ENCODE measurements at regions not wholly inside any gene's neighbourhood (a gene's known extent, or its start where the extent isn't known, plus 50 kb on each side); places are given as distances from the start of the nearest gene placed in this dataset.
A peak's percentile ranks its signal among the peaks of the same experiment; 100 is the strongest.

DNA sequence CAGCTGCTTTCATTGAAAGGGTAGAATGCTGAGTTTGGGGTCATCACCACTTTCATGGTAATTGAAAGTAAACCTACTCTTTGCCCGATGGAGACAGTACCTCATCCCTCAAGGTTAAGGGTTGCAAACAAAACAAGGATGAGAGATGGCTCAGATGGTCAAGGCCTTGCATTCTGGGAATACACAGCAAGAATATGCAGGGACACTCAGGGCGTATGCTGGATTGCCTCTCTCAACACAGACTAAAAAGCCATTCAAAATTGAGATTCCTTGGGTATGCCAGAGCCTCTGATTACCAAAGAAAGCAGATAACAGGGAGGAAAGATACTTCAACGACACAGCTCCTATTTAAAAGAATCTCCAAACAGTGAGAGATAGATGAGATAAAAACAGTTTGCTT, 310.4 kb downstream of the ARAP2 start:
- Mint-ChIP-seq H3K9me3 (ENCODE audit: unreplicated experiment) (no peaks in the 10 kb centered on the region), H3K27me3 (ENCODE audit: unreplicated experiment) (no peaks in the 10 kb centered on the region), H3K27ac (ENCODE audit: unreplicated experiment) (no peak overlapping the region), H3K36me3 (ENCODE audit: low read depth, unreplicated experiment) (no peaks in the 10 kb centered on the region), H3K4me1 (ENCODE audit: unreplicated experiment) (peaks cover 20% of the 10 kb centered on the region), H3K4me3 (ENCODE audit: unreplicated experiment) (no peak overlapping the region)
- DNase-seq (ENCODE audit: low spot score) = no peak
- TF ChIP-seq, protein P1, sequence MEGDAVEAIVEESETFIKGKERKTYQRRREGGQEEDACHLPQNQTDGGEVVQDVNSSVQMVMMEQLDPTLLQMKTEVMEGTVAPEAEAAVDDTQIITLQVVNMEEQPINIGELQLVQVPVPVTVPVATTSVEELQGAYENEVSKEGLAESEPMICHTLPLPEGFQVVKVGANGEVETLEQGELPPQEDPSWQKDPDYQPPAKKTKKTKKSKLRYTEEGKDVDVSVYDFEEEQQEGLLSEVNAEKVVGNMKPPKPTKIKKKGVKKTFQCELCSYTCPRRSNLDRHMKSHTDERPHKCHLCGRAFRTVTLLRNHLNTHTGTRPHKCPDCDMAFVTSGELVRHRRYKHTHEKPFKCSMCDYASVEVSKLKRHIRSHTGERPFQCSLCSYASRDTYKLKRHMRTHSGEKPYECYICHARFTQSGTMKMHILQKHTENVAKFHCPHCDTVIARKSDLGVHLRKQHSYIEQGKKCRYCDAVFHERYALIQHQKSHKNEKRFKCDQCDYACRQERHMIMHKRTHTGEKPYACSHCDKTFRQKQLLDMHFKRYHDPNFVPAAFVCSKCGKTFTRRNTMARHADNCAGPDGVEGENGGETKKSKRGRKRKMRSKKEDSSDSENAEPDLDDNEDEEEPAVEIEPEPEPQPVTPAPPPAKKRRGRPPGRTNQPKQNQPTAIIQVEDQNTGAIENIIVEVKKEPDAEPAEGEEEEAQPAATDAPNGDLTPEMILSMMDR (IDR thresholded peaks at IDR 0.05; ENCODE audit: unreplicated experiment) = no peak

DNA sequence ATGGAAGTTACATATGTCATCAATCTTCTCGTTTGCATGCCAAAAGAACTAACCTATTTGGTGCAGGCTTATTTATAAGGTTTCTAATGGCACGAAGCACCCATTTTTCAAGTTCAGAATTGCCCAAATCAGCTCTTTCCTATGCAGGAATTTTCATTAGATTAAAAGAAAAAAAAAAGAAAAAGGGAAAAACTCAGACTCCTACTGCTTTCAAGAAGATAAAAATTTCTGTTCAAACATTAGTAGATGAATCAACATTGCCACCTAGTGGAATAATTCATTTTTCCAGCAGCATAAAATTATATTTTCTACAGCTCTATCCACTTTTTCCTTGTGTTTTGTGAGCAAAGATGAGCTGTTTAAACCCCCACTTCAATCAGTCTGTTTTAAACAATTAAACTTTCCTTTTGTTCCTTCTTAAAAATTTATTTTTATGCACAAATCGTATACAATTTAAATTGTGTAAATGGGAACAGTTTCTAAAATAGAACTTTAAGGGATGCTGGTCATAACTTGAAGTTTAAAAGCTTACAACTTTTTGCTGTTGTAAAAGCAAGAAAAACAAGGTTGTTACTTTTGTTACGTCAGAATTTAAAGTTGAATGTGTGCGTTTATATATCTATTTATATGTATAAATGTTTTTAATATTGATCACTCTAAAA, 309.9 kb downstream of the ARAP2 start:
- no peaks in the 10 kb centered on the region for H3K9me3 Mint-ChIP-seq (ENCODE audit: unreplicated experiment)
- TF ChIP-seq, protein P1 (IDR thresholded peaks at IDR 0.05; ENCODE audit: unreplicated experiment) = peak; percentile 81
- peaks cover 18% of the 10 kb centered on the region for H3K4me1 Mint-ChIP-seq (ENCODE audit: unreplicated experiment)
- H3K27ac Mint-ChIP-seq (ENCODE audit: unreplicated experiment) = no peak overlapping the region
- H3K27me3 Mint-ChIP-seq (ENCODE audit: unreplicated experiment) = no peaks in the 10 kb centered on the region
- H3K4me3 Mint-ChIP-seq (ENCODE audit: unreplicated experiment) = no peak overlapping the region
- H3K36me3 Mint-ChIP-seq (ENCODE audit: low read depth, unreplicated experiment) = no peaks in the 10 kb centered on the region
- DNase-seq (ENCODE audit: low spot score) = no peak

GRCh38 chr4:35938936-35939335, 305.4 kb downstream of the ARAP2 start:
- H3K4me3 Mint-ChIP-seq (ENCODE audit: unreplicated experiment) = no peak overlapping the region

GRCh38 chr4:35939751-35940150, 304.6 kb downstream of the ARAP2 start:
- H3K9me3 Mint-ChIP-seq (ENCODE audit: unreplicated experiment) = no peaks in the 10 kb centered on the region
- TF ChIP-seq, protein P1 (IDR thresholded peaks at IDR 0.05; ENCODE audit: unreplicated experiment) = no peak
- H3K36me3 Mint-ChIP-seq (ENCODE audit: low read depth, unreplicated experiment) = no peaks in the 10 kb centered on the region
- H3K27me3 Mint-ChIP-seq (ENCODE audit: unreplicated experiment) = peaks cover 3% of the 10 kb centered on the region
- H3K4me3 Mint-ChIP-seq (ENCODE audit: unreplicated experiment) = no peak overlapping the region
- no peak for DNase-seq (ENCODE audit: low spot score)
- H3K4me1 Mint-ChIP-seq (ENCODE audit: unreplicated experiment) = peaks cover 25% of the 10 kb centered on the region
- H3K27ac Mint-ChIP-seq (ENCODE audit: unreplicated experiment) = no peak overlapping the region

More at GRCh38 chr4:35938936-35939335, 305.4 kb downstream of the ARAP2 start:
- Mint-ChIP-seq H3K27me3 (ENCODE audit: unreplicated experiment) (peaks cover 3% of the 10 kb centered on the region), H3K4me1 (ENCODE audit: unreplicated experiment) (peaks cover 28% of the 10 kb centered on the region), H3K27ac (ENCODE audit: unreplicated experiment) (no peak overlapping the region), H3K9me3 (ENCODE audit: unreplicated experiment) (no peaks in the 10 kb centered on the region), H3K36me3 (ENCODE audit: low read depth, unreplicated experiment) (no peaks in the 10 kb centered on the region)
- no peak for DNase-seq (ENCODE audit: low spot score)
- TF ChIP-seq, protein P1 (IDR thresholded peaks at IDR 0.05; ENCODE audit: unreplicated experiment) = no peak

GRCh38 chr4:35942092-35942491, 302.2 kb downstream of the ARAP2 start:
- Mint-ChIP-seq H3K36me3 (ENCODE audit: low read depth, unreplicated experiment) (no peaks in the 10 kb centered on the region), H3K4me3 (ENCODE audit: unreplicated experiment) (no peak overlapping the region), H3K4me1 (ENCODE audit: unreplicated experiment) (peaks cover 24% of the 10 kb centered on the region), H3K27me3 (ENCODE audit: unreplicated experiment) (peaks cover 3% of the 10 kb centered on the region), H3K27ac (ENCODE audit: unreplicated experiment) (no peak overlapping the region), H3K9me3 (ENCODE audit: unreplicated experiment) (no peaks in the 10 kb centered on the region)
- DNase-seq (ENCODE audit: low spot score) = no peak
- TF ChIP-seq, protein P1 (IDR thresholded peaks at IDR 0.05; ENCODE audit: unreplicated experiment) = no peak

All from endothelial cell (in vitro differentiated cells).